K562 (cell line): ENCODE measurements at regions not wholly inside any gene's neighbourhood (a gene's known extent, or its start where the extent isn't known, plus 50 kb on each side); places are given as distances from the start of the nearest gene placed in this dataset.

Experiments
- ATAC-seq: fragments of 200-7000 bp; cut with Tn5 transposase; 3 replicates; pipeline ENCODE4 v1.9.1; 2020; ENCODE audit warnings: moderate library complexity
- BruUV-seq: library from RNA; stranded (reverse); fragments of 400-500 nt; replicated peaks from 2 replicates; lab custom pipeline; 2021; lab: Mats Ljungman, UMichigan
- CTCF ChIA-PET: fragments of 300-600 bp; formaldehyde crosslinking; extraction: SDS; loops from one replicate; lab custom pipeline; 2021; ENCODE audit warnings: low intra/inter-chr PET ratio; lab: Yijun Ruan, JAX
- POLR2A ChIA-PET: fragments of 300-600, 350-650 bp; sonication (Branson Sonifier 250); formaldehyde crosslinking; extraction: SDS; loops from one replicate; lab custom pipeline; 2021; ENCODE audit warnings: antibody characterized with exemption, inconsistent platforms; lab: Yijun Ruan, JAX
- DNase-seq, 4 experiments: peaks; one replicate each; pipeline versions ENCODE4 v3.0.0 to v3.0.0-alpha.2; 2011 to 2018; ENCODE audit warnings: low spot score in 3 of 4, mixed read lengths in 3 of 4; ENCODE audit errors: extremely low read depth in 1 of 4
- FAIRE-seq: peaks from 2 replicates; lab custom pipeline; 2011; peaks lifted over from hg19 to GRCh38; lab: Jason Lieb, UNC
- H2AFZ ChIP-seq: 2 replicates; pipeline ENCODE4 v1.6.0; 2011; ENCODE audit warnings: low read depth, low read length, control low read depth, inconsistent platforms
- H3K27ac ChIP-seq: fragments of 200-600 bp; 3 replicates; pipeline ENCODE4 v1.8.0; 2011; ENCODE audit warnings: low read depth, mild to moderate bottlenecking, control low read depth, inconsistent platforms, low read length, moderate library complexity, mixed read lengths; ENCODE audit errors: extremely low read depth
- H3K27me3 ChIP-seq, 2 experiments: fragments of 300-600 bp in 1 of 2; 2 replicates in 1 of 2; 3 replicates in 1 of 2; pipeline versions ENCODE4 v1.6.0 to v1.8.0; 2011; ENCODE audit warnings: inconsistent platforms in 2 of 2, low read length in 2 of 2, mild to moderate bottlenecking in 1 of 2, mixed read lengths in 1 of 2, moderate library complexity in 1 of 2; ENCODE audit not compliant: control insufficient read depth in 2 of 2, insufficient read depth in 2 of 2
- H3K36me3 ChIP-seq: fragments of 300-600 bp; 3 replicates; pipeline ENCODE4 v1.8.0; 2011; ENCODE audit warnings: mild to moderate bottlenecking, low read length, inconsistent platforms; ENCODE audit not compliant: control insufficient read depth, insufficient read depth
- H3K4me1 ChIP-seq, 2 experiments: fragments of 200-600 bp in 1 of 2; replicated peaks in 1 of 2; 2 replicates in 1 of 2; 3 replicates in 1 of 2; pipeline versions ENCODE4 v1.5.1 to v1.8.0; 2011; ENCODE audit warnings: inconsistent platforms in 2 of 2, low read length in 2 of 2, mild to moderate bottlenecking in 1 of 2, mixed read lengths in 1 of 2, moderate library complexity in 1 of 2; ENCODE audit not compliant: control insufficient read depth in 2 of 2, insufficient read depth in 2 of 2
- H3K4me2 ChIP-seq: 2 replicates; pipeline ENCODE4 v1.6.1; 2011; ENCODE audit warnings: low read length, control low read depth, inconsistent platforms, mixed read lengths; ENCODE audit not compliant: insufficient read depth
- H3K4me3 ChIP-seq: fragments of 200-600 bp; sonication (generic), shearing (Covaris generic); 2 replicates; pipeline ENCODE4 v1.5.1; 2016; ENCODE audit warnings: control low read depth, inconsistent platforms
- H3K79me2 ChIP-seq: fragments of 200-600 bp; 3 replicates; pipeline ENCODE4 v1.8.0; 2011; ENCODE audit warnings: low read length, inconsistent platforms; ENCODE audit not compliant: control insufficient read depth, insufficient read depth
- H3K9ac ChIP-seq, 2 experiments: 2 replicates each; pipeline versions ENCODE4 v1.6.0 to v1.6.1; 2011; ENCODE audit warnings: low read depth in 2 of 2, low read length in 2 of 2, control low read depth in 1 of 2, inconsistent platforms in 1 of 2, mild to moderate bottlenecking in 1 of 2, mixed read lengths in 1 of 2; ENCODE audit not compliant: insufficient read depth in 1 of 2
- H3K9me1 ChIP-seq: one replicate; pipeline ENCODE4 v1.6.0; 2011; ENCODE audit warnings: inconsistent platforms, mild to moderate bottlenecking, low read length, moderate library complexity; ENCODE audit not compliant: control insufficient read depth, insufficient read depth
- H3K9me3 ChIP-seq: replicated peaks from 2 replicates; pipeline ENCODE4 v1.5.1; 2011; ENCODE audit warnings: low read depth, low read length, inconsistent platforms; ENCODE audit not compliant: control insufficient read depth, insufficient read depth
- H4K20me1 ChIP-seq: replicated peaks from 2 replicates; pipeline ENCODE4 v1.6.1; 2011; ENCODE audit warnings: low read length, inconsistent platforms, mixed read lengths; ENCODE audit not compliant: control insufficient read depth, insufficient read depth
- FOXK1 ChIP-seq: sonication (generic); formaldehyde crosslinking; IDR thresholded peaks from 2 replicates; pipeline ENCODE4 v1.8.0; 2022; ENCODE audit warnings: missing genetic modification reagents, mild to moderate bottlenecking, borderline replicate concordance
- GMEB1 ChIP-seq: fragments of 250-450 bp; sonication (Bioruptor Pico); IDR thresholded peaks from 2 replicates; pipeline ENCODE4 v1.4.0; 2020; ENCODE audit warnings: mild to moderate bottlenecking
- HNRNPUL1 ChIP-seq: fragments of 200-400 bp; formaldehyde crosslinking; IDR thresholded peaks from 2 replicates; pipeline ENCODE4 v1.6.1; 2017; ENCODE audit warnings: low read length
- RBM39 ChIP-seq: fragments of 200-400 bp; formaldehyde crosslinking; optimal IDR thresholded peaks from 2 replicates; pipeline ENCODE3; 2018; ENCODE audit warnings: low read depth, low read length
- ZNF146 ChIP-seq: IDR thresholded peaks from one replicate; pipeline ENCODE4 v1.6.1; 2018; ENCODE audit warnings: missing compliant biosample characterization; ENCODE audit not compliant: unreplicated experiment
- ZSCAN29 ChIP-seq: fragments of 450-650 bp; IDR thresholded peaks from 2 replicates; pipeline ENCODE4 v1.6.1; 2017
- WGBS: fragments of 100-300 bp; shearing (Covaris generic); methylation state at CpG from one replicate; pipeline ENCODE4 v1.1.6; 2016; ENCODE audit warnings: low coverage, mixed read lengths; ENCODE audit not compliant: insufficient coverage; ENCODE audit errors: missing lambda C conversion rate; 5-methylcytosine and 5-hydroxymethylcytosine counted together
- in situ Hi-C: fragments of 300-500 bp; cut with MboI; formaldehyde crosslinking; loops from 4 replicates; pipeline ENCODE4 v1.15.0; 2018; ENCODE audit warnings: inconsistent platforms, mixed read lengths
- intact Hi-C: fragments of 100-400 bp; cut with micrococcal nuclease; formaldehyde crosslinking; loops from 2 replicates; pipeline ENCODE4 v1.14.2; 2022
- TF ChIP-seq, protein P1 (sequence below): sonication (generic); formaldehyde crosslinking; IDR thresholded peaks from 2 replicates; pipeline ENCODE4 v1.8.0; 2023; ENCODE audit warnings: missing genetic modification reagents, mild to moderate bottlenecking, borderline replicate concordance
- TF ChIP-seq, protein P2 (sequence below): fragments of 200-800 bp; sonication (Bioruptor generic); IDR thresholded peaks from 2 replicates; pipeline ENCODE4 v1.6.1; 2017; ENCODE audit warnings: missing genetic modification characterization, missing compliant biosample characterization

GRCh38 chr9:4357929-4358328 lies 58.1 kb upstream of the GLIS3 start:
- ATAC-seq (no peak), FAIRE-seq (no peak), DNase-seq (no peak)
- Histone ChIP-seq H3K27ac (no peak overlapping the region), H3K4me3 (no peak overlapping the region), H3K9me3 (no peaks in the 10 kb centered on the region), H3K79me2 (no peaks in the 10 kb centered on the region), H2AFZ (no peak overlapping the region), H3K36me3 (no peaks in the 10 kb centered on the region), H3K9ac (no peak overlapping the region), H3K9me1 (no peaks in the 10 kb centered on the region), H4K20me1 (no peaks in the 10 kb centered on the region), H3K4me2 (no peak overlapping the region), H3K27me3 (no peaks in the 10 kb centered on the region; a peak in 1 of 5 replicates), H3K4me1 (no peaks in the 10 kb centered on the region)
- no TSS peak for BruUV-seq
- TF ChIP-seq FOXK1 = no peak
- no peak for TF ChIP-seq ZNF146 (CRISPR knock-in tag)
- no peak for TF ChIP-seq HNRNPUL1
- intact Hi-C loops = no loop called here
- in situ Hi-C loops = loop anchor here (25.0 kb wide), 1 partner anchor 621 kb away; no protein-coding TSS in a partner anchor
- ChIA-PET CTCF (no interaction called here), POLR2A (no interaction called here)
- WGBS = 0% methylated on average over 3 of the region's 3 CpGs

DNA sequence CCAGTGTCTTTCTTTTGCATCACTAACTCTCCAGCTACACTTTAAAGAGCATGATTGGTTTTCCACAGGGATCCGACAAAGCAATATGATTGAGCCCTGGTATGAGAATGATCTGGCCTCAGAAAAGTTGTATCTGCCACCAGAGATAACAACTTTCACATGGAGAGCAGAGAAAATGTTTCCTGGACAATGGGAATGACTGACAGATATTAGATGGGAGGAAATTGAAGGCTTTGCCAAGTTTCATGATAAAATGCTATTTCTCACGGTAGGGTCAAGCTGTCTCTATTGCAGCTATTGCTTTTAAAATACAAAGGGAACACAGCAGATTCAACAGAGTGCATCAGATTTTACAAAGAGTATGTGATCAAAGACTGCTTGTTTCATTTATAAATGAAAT lies 56.4 kb upstream of the GLIS3 start:
- no peak for ATAC-seq
- TF ChIP-seq ZSCAN29 (no peak), RBM39 (no peak), GMEB1 (CRISPR knock-in tag) (no peak)
- TF ChIP-seq, protein P1, sequence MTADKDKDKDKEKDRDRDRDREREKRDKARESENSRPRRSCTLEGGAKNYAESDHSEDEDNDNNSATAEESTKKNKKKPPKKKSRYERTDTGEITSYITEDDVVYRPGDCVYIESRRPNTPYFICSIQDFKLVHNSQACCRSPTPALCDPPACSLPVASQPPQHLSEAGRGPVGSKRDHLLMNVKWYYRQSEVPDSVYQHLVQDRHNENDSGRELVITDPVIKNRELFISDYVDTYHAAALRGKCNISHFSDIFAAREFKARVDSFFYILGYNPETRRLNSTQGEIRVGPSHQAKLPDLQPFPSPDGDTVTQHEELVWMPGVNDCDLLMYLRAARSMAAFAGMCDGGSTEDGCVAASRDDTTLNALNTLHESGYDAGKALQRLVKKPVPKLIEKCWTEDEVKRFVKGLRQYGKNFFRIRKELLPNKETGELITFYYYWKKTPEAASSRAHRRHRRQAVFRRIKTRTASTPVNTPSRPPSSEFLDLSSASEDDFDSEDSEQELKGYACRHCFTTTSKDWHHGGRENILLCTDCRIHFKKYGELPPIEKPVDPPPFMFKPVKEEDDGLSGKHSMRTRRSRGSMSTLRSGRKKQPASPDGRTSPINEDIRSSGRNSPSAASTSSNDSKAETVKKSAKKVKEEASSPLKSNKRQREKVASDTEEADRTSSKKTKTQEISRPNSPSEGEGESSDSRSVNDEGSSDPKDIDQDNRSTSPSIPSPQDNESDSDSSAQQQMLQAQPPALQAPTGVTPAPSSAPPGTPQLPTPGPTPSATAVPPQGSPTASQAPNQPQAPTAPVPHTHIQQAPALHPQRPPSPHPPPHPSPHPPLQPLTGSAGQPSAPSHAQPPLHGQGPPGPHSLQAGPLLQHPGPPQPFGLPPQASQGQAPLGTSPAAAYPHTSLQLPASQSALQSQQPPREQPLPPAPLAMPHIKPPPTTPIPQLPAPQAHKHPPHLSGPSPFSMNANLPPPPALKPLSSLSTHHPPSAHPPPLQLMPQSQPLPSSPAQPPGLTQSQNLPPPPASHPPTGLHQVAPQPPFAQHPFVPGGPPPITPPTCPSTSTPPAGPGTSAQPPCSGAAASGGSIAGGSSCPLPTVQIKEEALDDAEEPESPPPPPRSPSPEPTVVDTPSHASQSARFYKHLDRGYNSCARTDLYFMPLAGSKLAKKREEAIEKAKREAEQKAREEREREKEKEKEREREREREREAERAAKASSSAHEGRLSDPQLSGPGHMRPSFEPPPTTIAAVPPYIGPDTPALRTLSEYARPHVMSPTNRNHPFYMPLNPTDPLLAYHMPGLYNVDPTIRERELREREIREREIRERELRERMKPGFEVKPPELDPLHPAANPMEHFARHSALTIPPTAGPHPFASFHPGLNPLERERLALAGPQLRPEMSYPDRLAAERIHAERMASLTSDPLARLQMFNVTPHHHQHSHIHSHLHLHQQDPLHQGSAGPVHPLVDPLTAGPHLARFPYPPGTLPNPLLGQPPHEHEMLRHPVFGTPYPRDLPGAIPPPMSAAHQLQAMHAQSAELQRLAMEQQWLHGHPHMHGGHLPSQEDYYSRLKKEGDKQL (CRISPR knock-in tag) = no peak
- TF ChIP-seq, protein P2, sequence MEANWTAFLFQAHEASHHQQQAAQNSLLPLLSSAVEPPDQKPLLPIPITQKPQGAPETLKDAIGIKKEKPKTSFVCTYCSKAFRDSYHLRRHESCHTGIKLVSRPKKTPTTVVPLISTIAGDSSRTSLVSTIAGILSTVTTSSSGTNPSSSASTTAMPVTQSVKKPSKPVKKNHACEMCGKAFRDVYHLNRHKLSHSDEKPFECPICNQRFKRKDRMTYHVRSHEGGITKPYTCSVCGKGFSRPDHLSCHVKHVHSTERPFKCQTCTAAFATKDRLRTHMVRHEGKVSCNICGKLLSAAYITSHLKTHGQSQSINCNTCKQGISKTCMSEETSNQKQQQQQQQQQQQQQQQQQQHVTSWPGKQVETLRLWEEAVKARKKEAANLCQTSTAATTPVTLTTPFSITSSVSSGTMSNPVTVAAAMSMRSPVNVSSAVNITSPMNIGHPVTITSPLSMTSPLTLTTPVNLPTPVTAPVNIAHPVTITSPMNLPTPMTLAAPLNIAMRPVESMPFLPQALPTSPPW = no peak

More for the DNA sequence above, 56.4 kb upstream of the GLIS3 start:
- DNase-seq (no peak), FAIRE-seq (no peak)
- no peak overlapping the region for H3K27ac ChIP-seq
- in situ Hi-C loops = loop anchor here (25.0 kb wide), 1 partner anchor 619 kb away; no protein-coding TSS in a partner anchor
- no peaks in the 10 kb centered on the region for H3K4me1 ChIP-seq
- CTCF ChIA-PET = no interaction called here
- no peak overlapping the region for H3K9ac ChIP-seq
- H3K9me1 ChIP-seq = no peaks in the 10 kb centered on the region
- POLR2A ChIA-PET = no interaction called here
- intact Hi-C loops = no loop called here
- no peaks in the 10 kb centered on the region; a peak in 1 of 5 replicates for H3K27me3 ChIP-seq
- no peaks in the 10 kb centered on the region for H3K36me3 ChIP-seq
- H3K4me3 ChIP-seq = no peak overlapping the region
- H2AFZ ChIP-seq = no peak overlapping the region
- no peak overlapping the region for H3K4me2 ChIP-seq
- no peaks in the 10 kb centered on the region for H4K20me1 ChIP-seq
- WGBS = 0% methylated on average over 2 of the region's 2 CpGs
- no peaks in the 10 kb centered on the region for H3K79me2 ChIP-seq
- H3K9me3 ChIP-seq = no peaks in the 10 kb centered on the region
- BruUV-seq = no TSS peak
